ENCODE measurements at regions not wholly inside any gene's neighbourhood (a gene's known extent, or its start where the extent isn't known, plus 50 kb on each side); places are given as distances from the start of the nearest gene placed in this dataset.

DNA sequence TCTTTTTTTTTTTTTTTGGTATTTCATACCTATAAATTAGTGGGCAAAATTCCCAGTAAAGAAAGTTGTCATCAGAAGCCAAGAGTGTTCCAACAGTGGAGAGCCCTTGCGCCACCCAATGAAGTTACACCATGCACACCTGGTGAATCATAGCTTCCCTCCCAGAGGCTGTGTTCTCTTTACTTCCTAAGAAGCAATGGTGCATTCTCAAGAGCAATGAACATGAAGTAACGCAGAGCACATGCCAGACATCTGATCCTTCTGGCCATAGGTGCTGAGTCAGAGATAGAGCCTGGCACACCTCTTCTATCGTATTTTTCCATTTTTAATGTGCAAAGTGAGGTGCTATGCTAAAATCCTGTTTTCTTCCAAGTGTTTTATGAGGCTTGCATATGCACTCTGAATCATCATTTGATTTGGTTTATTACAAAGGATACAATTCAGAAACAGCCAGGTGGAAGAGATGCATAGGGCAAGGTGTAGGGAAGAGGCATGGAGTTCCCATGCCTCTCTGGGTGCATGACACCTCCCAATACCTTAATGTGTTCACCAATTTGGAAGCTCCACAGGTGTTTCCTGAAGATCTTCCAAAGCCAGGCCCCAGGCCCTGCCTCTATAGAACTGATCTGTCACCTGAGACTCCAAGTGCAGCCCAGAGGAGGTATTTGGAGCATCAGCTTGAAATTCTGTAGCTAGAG lies 408.0 kb downstream of the SIPA1L2 start:
- TF ChIP-seq ZNF780A (CRISPR knock-in tag; IDR thresholded peaks at IDR 0.05) (no peak), TCF7L2 (IDR thresholded peaks at IDR 0.05; ENCODE audit: low read depth, low read length) (no peak), ZBTB12 (CRISPR knock-in tag; IDR thresholded peaks at IDR 0.05) (no peak), POLR2AphosphoS5 (IDR thresholded peaks at IDR 0.05; ENCODE audit: control insufficient read depth, insufficient read depth, low read depth, low read length) (no peak), SRSF9 (IDR thresholded peaks at IDR 0.05; ENCODE audit: borderline replicate concordance, low read depth, low read length) (no peak)
- TF ChIP-seq, protein P1, sequence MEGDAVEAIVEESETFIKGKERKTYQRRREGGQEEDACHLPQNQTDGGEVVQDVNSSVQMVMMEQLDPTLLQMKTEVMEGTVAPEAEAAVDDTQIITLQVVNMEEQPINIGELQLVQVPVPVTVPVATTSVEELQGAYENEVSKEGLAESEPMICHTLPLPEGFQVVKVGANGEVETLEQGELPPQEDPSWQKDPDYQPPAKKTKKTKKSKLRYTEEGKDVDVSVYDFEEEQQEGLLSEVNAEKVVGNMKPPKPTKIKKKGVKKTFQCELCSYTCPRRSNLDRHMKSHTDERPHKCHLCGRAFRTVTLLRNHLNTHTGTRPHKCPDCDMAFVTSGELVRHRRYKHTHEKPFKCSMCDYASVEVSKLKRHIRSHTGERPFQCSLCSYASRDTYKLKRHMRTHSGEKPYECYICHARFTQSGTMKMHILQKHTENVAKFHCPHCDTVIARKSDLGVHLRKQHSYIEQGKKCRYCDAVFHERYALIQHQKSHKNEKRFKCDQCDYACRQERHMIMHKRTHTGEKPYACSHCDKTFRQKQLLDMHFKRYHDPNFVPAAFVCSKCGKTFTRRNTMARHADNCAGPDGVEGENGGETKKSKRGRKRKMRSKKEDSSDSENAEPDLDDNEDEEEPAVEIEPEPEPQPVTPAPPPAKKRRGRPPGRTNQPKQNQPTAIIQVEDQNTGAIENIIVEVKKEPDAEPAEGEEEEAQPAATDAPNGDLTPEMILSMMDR (IDR thresholded peaks at IDR 0.05 in 2 of 3, conservative IDR thresholded peaks at IDR 0.05 in 1 of 3; ENCODE audit: insufficient read depth in 2 of 3, low read depth in 1 of 3, low read length in 3 of 3) = no peak

All from K562 (cell line).